GM23248 (cell line): ENCODE measurements at regions not wholly inside any gene's neighbourhood (a gene's known extent, or its start where the extent isn't known, plus 50 kb on each side); places are given as distances from the start of the nearest gene placed in this dataset.

ENCODE experiments used
- EZH2 ChIP-seq: fragments of 200-600 bp; sonication (generic); IDR thresholded peaks from 2 replicates; pipeline ENCODE4 v1.6.1; 2018; ENCODE audit warnings: antibody characterized with exemption, mild to moderate bottlenecking; ENCODE audit not compliant: insufficient read depth, poor library complexity, severe bottlenecking
- EZH2phosphoT487 ChIP-seq: fragments of 200-600 bp; sonication (generic); IDR thresholded peaks from 2 replicates; pipeline ENCODE4 v1.6.1; 2018; ENCODE audit warnings: antibody characterized with exemption, moderate library complexity, mild to moderate bottlenecking, low read depth; ENCODE audit not compliant: insufficient read depth

DNA sequence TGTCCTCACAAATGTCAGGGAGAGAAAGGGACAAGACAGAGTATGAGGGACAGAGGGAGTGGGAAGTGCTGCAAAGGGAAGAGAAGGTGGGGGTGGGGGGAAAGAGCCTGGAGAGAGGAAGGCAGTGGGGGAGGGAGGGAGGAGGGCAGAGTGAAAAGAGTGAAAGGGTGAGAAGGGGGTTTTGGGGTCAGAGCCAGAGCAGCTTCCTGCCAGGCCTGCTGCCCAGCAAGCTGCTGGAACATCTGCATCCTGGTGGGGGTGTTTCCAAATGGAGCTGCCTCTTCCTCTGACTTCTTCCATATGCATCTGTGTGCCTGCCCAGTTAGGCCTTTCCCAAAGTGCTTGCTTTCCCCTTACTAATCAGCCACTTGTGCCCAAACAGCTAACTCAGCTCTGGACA, 94.3 kb upstream of the CELF4 start:
- TF ChIP-seq EZH2phosphoT487: no peak
- no peak for TF ChIP-seq EZH2
